ENCODE measurements at regions not wholly inside any gene's neighbourhood (a gene's known extent, or its start where the extent isn't known, plus 50 kb on each side); places are given as distances from the start of the nearest gene placed in this dataset.

DNA sequence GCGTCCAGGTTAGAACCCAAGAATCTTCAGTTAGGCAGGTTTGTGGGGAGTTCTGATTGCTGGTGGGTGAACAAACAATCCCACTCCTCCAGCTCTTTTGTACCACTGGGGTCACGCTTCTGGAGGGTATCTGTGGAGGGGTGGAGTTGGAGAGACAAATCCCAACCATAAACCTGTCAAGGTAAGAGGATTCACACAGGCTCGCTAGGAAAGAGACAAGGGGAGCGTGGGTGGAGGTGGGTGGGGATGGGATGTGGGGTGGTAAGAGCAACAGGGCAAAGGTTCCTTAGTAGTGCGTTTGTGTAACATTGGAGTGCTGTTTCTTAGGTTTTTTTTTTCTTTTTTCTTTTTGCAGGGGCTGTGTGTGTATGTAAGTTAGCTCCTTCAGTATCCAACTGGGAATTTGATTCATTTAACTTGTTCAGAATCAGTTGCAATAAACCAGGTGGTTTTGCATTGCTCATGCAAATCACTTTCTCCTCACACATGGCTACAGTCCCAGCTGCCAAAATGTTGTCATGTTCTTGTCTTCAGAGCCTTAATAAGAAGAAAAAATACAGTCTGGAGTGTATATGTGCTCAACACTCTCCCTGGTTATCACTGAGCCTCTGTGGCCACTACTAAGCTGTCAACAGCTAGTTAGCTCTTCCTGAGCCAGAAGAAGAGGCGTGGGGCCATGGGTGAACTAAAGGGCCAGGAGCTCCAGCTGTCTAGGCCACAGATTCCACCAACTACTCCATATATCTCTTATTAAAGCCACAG lies 164.0 kb upstream of the RAD23B start:
- DNase-seq (ENCODE audit: low read depth) = no peak

DNA sequence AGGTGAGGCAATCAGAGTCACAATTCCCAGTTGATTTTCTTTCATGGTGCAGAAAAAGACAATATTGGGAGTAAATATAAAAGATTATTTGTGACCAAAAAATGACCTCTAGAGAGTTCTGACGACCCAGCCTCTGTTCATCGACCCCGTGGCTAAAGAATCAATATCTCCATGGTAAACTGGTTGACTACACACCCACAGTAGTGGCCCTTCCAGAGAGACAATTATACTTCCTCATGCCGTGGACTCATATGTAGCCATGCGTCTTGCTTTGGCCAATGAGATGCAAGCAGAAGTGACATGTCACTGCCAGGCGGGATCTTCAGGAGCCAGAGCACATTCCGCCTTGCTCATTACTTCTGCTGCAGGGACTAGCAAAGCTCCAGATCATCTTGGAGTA lies 163.3 kb upstream of the RAD23B start:
- DNase-seq (ENCODE audit: low read depth) = no peak

DNA sequence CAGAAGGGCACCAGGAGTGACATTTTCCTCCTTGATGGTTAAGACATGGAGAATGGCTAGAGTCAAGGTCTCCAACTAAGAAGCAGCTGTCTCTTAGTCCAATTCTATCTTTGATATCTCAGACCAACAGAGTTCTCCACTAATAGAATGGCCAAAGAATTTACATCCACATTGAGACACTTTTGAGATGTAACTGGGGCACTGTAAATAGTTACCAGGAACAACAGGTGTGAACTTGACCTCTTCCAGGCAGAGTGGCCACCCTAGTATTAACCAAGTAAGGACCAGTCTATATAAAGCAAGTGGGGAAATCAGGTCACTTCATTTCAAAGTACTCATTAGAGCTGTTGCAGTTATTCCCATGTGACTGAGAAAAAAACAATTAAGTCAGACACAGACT lies 159.7 kb upstream of the RAD23B start:
- no peak for DNase-seq (ENCODE audit: low read depth)

DNA sequence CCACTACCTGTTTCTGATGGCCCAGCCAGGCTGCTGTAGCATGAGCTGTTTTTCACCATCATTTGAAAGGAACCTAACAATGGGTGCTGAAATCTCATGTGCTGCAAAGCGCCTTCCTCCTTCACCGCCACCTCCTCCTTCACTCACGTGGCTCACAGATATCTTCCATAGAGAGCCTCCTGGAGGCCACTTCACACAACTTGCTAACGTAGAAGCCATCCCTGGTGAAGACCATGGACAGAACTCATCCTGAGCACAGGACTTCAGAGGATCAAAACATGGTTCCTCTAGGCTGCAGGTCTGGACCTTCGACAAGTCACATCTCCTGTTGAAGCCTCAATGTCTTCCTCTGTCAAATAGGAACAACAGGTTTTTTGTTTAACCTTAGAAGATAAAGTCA lies 155.5 kb upstream of the RAD23B start:
- DNase-seq (ENCODE audit: low read depth) = no peak

DNA sequence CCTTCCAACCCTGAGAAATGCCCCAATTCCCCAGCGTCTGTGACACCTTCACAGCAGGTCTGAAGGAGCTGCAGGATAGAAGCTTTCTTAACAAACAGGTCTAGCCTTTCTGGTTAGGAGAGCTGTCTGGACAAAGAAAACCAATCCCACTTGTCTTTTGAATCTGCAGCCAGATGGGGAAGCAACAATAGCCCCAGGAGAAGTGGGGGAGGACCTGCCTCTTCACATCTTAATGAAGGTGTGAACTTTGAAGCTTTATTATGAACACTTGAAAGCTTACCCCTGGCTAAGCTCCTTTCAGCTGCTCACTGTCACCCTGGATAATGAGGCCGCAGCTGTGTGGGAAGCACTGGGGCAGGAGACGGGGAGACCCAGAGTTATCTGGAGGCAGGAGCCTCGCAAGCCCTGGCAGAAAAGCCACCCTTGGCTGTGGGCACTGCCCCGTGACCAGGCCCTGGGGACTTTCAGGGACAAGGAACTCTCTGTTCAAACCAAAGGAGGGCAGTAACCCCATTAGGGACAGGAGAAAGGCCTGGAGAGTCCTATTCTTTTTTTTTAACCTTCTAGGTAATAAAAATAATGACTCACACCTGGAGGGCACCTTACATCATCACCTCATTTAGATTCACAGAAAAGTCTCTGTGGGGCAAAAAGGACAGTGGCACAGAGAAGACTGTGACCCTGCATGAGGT lies 151.8 kb upstream of the RAD23B start:
- DNase-seq (ENCODE audit: low read depth) = no peak

DNA sequence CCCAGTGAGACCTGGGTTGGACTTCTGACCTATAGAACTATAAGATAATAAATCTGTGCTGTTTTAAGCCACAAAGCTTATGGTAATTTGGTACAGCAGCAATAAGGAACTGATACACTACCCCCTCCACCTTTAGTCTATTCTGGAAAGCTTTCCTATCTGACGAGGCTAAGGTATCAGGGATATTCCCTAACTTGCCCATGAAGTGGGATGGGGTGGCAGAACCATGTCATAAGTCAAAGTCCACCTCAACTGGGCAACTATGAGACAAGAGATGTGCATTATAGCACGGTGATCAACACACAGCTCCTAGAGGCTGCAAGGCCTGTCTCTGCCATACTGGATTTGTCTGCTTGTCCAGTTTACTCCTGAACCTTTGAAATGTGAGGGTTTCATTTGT lies 146.8 kb upstream of the RAD23B start:
- DNase-seq (ENCODE audit: low read depth) = no peak

DNA sequence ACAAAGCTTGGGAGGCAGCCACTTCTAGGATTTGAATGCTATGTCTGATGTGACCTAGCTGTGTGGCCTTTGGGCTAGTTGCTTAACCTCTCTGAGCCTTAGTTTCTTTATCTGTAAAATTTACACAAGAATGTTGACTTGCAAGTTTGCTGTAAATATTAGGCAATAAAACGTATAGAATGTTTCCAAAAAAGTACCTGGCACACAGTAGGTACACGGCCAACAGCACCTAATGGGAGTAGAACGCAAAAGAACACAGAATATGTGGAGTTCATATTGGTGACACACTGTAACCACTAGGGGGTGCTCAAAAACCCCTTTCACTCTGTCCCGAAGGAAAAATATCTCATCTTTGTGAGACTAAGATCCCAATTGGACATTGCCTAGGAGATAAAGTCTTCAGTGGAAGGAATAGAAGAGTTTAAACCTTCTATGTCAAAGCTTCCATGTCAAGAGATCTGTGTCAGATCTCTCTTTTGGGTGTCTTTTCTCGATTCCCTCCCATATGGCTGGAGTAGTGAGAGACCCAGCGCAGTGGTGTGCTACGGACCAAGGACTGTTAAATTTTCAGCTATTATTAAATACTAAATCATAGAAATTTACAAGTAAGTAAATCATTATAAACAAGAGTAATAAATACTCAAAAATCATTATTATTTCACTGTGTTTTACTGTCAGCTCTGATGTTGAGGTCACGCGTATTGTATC lies 145.4 kb upstream of the RAD23B start:
- DNase-seq (ENCODE audit: low read depth) = no peak

DNA sequence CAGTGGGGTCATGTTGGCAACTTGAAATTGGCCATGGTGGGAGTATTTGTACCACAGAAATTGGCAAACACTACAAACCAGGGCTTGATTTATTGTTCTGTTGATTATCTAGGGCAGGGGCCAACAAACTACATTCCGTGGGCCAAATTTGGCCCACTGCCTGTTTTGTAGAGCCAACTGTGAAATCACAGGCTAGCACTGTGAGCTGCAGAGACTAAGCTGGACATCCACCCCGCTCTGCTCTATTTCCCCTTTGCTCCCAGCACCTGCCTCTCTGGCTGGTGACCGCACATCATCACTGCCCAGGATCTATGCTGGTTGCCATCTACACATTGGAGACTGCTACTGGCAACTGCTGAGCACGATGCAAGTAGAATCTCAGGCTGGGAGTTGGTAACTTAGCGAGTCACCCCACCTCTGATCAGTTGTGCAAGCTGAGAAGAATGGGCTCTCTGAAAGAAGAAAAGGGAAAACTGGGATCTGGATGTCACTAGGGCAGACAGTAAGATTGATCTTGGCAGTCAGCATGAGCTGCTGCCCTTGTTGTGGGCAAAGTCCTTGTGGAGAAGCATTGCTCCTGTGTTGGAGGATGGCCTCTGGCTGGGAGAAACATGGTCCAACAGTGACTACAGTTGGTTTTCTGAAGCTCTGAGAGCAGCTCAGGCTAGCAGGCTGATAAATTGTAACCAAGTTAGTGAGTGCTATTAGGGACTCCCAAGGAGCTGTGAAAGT lies 144.7 kb upstream of the RAD23B start:
- no peak for DNase-seq (ENCODE audit: low read depth)

DNA sequence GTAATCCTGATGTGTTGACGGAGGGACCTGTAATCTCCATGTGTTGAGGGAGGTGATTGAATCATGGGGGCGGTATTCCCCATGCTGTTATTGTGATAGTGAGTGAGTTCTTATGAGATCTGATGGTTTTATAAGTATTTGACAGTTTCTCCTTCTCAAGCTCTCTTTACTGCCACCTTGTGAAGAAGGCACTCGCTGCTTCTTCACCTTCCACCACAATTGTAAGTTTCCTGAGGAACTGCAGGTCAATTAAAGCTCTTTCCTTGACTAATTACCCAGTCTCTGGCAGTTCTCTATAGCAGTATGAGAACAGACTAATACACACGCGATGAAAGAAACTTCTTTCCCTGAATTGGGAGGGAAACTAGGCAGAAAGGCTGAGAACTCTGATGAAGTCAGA lies 141.1 kb upstream of the RAD23B start:
- DNase-seq (ENCODE audit: low read depth) = no peak

DNA sequence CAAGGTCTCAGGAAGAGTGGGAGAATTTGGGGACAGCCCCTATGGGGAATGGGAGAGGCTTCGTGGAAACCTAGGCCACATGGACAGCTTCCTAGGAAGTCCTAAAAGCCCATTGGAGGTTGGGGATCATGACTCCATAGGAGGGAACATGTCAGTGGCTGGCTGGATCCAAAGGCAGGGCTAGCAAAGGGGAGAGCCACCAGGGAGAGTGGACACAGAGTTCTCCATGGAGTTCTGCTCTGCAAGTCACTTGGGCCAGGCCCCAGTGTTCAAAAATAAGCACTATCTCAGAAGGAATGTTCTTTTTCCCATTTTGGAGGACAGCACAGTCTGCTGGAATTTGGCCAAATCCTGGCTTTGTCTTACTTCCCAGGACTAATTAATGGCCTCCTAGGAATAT lies 140.6 kb upstream of the RAD23B start:
- DNase-seq (ENCODE audit: low read depth) = no peak

DNA sequence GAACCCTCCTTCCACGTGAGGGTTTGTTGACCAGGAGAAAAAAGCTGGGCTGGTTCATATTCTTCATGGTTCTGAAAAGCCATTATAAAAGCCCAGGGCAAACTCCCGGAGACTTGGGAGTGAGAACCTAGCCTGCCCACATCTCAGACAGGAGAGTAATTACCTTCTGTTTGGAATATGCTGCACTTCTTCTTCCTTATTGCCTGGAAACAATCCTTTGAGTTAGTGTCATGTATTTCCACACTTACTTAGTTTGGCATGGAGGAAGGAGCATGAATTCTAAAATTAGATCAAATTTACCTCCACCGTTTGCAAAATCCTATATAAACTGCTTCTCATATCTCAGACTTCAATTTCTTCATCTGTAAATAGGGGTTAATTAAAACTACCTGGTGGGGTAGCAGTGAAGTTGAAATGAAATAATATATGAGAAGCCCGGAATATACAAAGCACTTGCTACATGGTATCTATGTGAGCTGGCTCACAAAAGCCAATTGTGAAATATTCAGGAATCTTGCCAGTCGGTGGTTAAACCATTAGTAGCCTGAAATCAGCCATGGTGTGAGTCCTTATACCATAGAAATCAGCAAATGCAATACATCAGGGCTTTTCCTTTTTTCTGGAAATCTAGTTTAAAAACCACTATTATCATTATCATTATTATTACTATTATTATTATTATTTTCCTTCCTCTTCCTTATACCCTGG lies 140.0 kb upstream of the RAD23B start:
- DNase-seq (ENCODE audit: low read depth) = no peak

DNA sequence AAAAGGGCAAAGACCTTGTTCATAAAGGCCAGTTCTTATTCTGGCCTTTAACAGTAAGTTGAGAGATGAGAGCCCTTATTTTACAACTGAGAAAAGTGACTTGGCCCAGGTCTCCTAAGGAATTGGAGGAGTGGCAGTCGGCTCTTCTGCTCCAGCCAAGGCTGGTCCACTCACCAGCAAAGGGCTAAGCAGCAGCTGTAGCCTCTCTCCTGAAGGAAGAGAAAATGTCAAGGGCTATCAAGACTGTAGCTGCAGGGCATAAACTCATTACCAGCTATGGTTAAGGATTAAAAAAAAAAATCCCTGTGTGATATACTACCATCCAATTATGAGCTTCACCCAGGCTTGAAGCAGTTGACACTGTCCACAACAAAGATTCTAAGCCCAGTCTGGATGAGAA lies 138.6 kb upstream of the RAD23B start:
- no peak for DNase-seq (ENCODE audit: low read depth)

DNA sequence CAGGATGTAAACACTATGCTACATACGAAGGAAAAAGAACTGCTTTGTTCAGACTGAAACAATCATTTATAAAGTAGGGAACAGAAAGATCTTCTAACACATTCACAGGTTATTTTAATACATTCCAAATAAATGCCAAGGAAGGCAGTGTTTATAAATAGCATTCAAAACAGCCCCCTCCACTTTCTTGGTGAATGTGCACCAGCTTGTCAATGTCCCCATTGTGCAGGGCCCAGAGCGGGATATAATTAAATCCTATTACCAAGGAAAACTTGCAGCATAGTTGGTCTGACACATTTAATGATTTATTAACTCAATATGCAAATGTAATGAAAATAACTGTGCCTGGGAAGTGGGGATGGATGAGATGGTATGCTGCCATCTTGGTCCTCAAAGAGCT lies 135.9 kb upstream of the RAD23B start:
- no peak for DNase-seq (ENCODE audit: low read depth)

DNA sequence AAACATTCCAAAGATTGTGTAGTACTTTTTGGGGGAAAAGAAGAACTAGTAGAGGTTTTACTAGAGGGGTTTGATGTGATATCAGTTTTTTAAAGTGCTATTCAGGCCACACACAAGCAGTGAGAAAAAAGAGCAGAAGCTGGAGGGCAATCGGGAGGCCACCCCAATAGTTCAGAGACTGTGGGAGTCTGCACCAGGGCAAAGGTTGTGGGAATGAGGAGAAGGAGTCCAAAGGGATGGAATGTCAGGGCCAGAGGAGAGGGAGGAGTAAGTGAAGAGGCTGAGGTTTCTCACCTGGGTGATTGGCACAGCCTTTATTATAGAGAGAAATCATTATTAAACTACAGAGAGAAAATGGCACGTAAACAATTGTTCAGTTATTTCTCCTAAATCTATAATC lies 134.9 kb upstream of the RAD23B start:
- no peak for DNase-seq (ENCODE audit: low read depth)

DNA sequence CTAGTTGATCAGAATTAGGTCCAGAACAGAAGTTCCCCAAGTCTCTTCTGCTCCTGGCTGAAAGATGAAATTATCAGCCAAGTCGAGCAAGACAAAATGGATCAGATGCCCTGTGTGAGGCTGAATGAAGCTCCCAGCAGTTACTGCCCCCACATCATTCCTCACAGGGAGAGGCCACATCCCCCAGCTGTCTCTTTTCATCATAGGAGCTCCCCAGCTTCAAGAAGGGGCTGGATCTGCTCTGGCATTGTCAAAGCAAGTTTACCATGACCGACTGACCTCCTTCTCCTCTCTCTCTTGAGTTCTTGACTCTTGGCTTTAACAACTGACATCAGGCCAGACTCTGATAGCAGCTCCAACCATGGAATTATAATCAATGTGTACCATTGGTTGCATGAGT lies 133.3 kb upstream of the RAD23B start:
- DNase-seq (ENCODE audit: low read depth) = no peak

DNA sequence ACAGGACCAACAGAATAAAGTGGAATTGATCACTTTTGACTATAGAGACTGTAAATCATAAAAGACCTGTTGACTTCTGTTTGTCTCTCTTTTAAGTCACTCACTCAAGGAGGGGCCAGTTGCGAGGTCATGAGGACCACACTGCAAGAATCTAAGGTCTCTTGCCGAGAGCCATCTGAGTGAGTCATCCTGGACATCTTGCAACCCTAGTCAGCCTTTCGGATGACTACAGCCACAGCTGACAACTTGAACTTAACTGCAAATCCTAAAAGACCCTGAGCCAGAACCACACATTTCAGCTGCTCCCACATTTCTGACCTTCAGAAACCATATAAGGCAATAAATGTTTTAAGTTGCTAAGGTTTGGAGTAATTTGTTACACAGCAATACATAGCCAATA lies 129.7 kb upstream of the RAD23B start:
- DNase-seq (ENCODE audit: low read depth) = no peak

DNA sequence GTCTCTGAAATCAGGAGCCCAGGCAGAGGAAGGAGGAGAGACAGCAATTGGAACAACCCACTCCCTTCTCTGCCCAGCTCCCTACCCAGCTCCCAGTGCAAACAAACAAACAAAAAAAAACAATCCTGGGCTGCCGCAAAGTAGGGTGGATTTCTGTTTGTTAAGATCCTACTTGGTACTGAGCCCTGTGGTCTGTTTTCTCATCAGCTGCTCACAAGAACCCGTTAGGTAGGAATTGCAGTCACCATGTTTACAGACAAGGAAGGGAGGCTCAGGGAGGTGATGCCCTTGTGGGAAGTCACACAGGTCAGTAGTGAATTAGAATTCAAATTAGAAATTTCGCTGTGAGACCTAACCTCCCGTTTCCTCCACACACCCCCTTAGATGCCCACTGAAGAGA lies 128.8 kb upstream of the RAD23B start:
- DNase-seq (ENCODE audit: low read depth) = no peak

DNA sequence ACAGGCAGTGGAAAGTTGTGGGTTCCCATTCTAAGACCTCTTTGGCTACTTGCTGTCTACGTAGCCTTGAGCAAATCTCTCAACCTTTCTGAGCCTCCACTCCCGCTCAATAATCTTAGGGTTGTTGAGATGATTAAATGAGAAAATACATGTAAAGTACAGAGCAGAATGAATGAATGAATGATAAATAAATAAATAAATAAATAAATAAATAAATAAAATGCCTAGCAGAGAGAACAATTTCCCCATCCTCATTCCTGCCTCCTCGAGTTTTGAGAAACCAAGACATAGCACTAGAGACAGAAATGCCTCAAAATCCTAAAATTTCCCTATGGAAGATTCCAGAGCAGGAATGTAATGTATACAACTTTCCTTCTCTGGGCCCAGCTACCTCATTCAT lies 128.3 kb upstream of the RAD23B start:
- no peak for DNase-seq (ENCODE audit: low read depth)

DNA sequence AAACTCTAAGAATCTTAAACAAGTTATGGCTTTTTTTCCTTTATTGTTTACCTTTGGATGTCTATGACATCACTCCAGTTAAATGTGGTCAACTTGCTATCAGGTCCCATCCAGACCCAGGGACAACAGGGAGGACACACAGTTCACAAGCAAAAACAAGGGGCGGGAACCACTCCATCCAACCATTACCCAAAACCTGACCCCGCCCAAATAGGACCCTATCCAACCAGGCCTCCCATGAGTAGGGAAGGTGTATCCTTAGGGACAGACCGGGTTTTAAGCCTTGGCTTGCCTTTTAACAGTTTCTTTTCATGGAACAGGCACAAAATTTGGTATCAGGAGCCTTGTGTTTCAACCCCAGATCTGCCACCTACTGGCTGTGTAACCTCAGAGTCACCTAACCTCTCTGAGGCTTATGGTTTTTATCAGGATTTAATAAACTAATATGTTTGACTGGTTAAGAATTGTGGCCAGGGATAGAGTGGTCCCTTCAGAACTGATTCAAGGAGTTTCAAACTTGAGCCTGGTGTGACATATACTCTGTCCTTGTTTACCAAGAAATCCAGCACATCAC lies 127.7 kb upstream of the RAD23B start:
- no peak for DNase-seq (ENCODE audit: low read depth)

DNA sequence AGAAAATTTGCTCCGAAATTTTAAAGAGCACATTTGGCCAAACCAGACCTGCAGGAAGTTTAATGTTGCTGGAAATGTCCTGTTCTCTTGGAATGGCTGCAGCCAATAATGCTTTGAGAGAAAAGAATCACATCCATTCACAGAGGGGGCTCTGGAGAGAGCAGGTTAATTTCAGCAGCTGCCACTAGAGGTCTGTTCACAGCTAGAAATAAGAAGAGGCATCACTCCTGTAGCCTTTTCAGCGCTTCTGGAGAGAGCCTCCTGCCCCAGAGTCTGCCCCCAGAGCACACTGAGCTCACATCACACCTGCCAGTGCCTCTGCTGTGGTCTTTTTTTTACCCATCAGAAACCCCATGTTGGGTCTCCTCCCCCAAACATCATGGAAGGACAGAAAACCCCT lies 124.8 kb upstream of the RAD23B start:
- no peak for DNase-seq (ENCODE audit: low read depth)

DNA sequence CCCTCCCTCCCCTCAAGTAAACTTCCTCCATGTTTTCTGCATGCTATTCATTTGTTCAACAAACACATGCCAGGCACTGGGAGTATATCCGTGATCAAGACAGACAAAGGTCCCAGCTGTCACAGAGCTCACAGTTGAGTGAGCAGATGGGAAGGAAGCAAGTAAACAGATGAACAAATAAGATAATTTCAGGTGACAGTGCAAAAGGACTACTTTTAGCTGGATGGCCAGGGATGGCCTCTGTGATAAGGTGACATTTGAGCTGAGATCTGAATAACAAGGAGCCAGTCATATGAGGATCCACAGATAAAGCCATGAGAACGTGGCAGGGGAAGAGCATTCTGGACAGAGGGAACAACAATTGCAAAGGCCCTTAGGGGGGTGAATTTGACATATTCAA lies 121.7 kb upstream of the RAD23B start:
- DNase-seq (ENCODE audit: low read depth) = no peak

DNA sequence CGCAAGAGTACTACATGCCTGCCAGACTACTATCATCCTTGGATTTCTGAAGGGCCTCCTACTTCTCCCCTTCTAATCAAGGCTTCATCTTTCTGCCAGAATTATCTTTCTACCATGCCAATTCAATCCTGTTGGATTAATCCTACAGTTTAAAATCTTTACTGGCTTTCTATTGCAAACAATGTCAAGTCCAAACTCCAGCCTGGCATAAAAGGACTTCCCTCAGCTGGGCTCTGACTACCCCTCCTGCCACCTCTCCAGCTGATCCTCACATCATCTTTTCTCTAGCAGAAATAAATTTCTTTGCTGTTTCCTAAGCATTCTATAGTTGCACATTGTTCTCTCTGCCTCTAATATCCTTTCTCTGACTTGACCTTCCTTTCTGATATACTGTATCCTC lies 119.7 kb upstream of the RAD23B start:
- no peak for DNase-seq (ENCODE audit: low read depth)
